DOHH2 (cell line): ENCODE measurements at regions not wholly inside any gene's neighbourhood (a gene's known extent, or its start where the extent isn't known, plus 50 kb on each side); places are given as distances from the start of the nearest gene placed in this dataset.

Source experiments
- EZH2phosphoT487 ChIP-seq: fragments of 200-600 bp; sonication (generic); IDR thresholded peaks from 2 replicates; pipeline ENCODE4 v1.6.1; 2017; ENCODE audit warnings: borderline replicate concordance, mild to moderate bottlenecking, antibody characterized with exemption, low read length, moderate library complexity, mixed read lengths
- TF ChIP-seq, protein P1 (sequence below): fragments of 200-600 bp; sonication (generic); IDR thresholded peaks from one replicate; pipeline ENCODE4 v1.5.1; 2014; ENCODE audit warnings: antibody characterized with exemption, mild to moderate bottlenecking, low read depth, low read length; ENCODE audit not compliant: poor library complexity, severe bottlenecking

DNA sequence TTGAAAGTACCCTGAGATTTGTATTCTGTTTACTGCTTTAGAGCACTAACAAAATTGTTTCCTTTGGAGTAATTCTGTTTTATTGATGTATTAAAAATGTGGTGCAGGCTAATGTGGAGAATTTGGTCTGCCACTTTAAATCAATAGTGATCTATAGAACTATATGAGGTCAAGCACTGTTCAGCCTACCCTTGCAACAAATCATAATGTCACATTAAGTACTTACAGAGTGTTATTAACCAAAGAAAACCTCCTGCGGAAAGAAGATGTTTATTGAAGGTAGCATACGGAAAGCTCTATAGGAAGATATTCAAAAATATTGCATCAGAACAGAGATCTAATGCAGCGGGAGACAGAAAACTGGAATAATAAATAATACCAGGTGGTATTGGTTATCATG is 865.0 kb upstream of the TYRP1 start:
- TF ChIP-seq, protein P1, sequence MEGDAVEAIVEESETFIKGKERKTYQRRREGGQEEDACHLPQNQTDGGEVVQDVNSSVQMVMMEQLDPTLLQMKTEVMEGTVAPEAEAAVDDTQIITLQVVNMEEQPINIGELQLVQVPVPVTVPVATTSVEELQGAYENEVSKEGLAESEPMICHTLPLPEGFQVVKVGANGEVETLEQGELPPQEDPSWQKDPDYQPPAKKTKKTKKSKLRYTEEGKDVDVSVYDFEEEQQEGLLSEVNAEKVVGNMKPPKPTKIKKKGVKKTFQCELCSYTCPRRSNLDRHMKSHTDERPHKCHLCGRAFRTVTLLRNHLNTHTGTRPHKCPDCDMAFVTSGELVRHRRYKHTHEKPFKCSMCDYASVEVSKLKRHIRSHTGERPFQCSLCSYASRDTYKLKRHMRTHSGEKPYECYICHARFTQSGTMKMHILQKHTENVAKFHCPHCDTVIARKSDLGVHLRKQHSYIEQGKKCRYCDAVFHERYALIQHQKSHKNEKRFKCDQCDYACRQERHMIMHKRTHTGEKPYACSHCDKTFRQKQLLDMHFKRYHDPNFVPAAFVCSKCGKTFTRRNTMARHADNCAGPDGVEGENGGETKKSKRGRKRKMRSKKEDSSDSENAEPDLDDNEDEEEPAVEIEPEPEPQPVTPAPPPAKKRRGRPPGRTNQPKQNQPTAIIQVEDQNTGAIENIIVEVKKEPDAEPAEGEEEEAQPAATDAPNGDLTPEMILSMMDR = no peak
- no peak for TF ChIP-seq EZH2phosphoT487
